ENCODE measurements at regions not wholly inside any gene's neighbourhood (a gene's known extent, or its start where the extent isn't known, plus 50 kb on each side); places are given as distances from the start of the nearest gene placed in this dataset.

- no peak overlapping the region for H3K14ac ChIP-seq (ENCODE audit: insufficient read length)
- H3K23ac ChIP-seq (ENCODE audit: insufficient read length), result no peak overlapping the region
- no peak overlapping the region for H3K27ac ChIP-seq (ENCODE audit: low read depth, low read length)
- H3K56ac ChIP-seq (replicated peaks; ENCODE audit: insufficient read length, low read depth, low read length), result no peak overlapping the region
- no peak overlapping the region for H3K4ac ChIP-seq (replicated peaks; ENCODE audit: insufficient read length, low read depth, low read length)
- H3K9me3 ChIP-seq (ENCODE audit: insufficient read depth in 2 of 2, low read depth in 1 of 2, low read length in 1 of 2), result no peaks in the 10 kb centered on the region
- H4K8ac ChIP-seq (ENCODE audit: extremely low read depth, insufficient read depth, low read length), result no peak overlapping the region
- H4K5ac ChIP-seq (ENCODE audit: insufficient read length, low read depth, low read length), result no peak overlapping the region
- H3K36me3 ChIP-seq (ENCODE audit: control insufficient read depth in 2 of 4, insufficient read depth in 4 of 4, low read length in 3 of 4), result no peaks in the 10 kb centered on the region
- DNase-seq (ENCODE audit: low read depth in 1 of 2, low spot score in 2 of 2) (no peak), FAIRE-seq (no peak)
- no peaks in the 10 kb centered on the region for H3K79me2 ChIP-seq (ENCODE audit: control insufficient read depth in 1 of 2, insufficient read depth in 2 of 2, low read length in 2 of 2)
- ChIA-PET POLR2A (ENCODE audit: partially characterized antibody) (no interaction called here), CTCF (ENCODE audit: partially characterized antibody) (interaction anchor here (0.5 to 0.9 kb wide), 4 partner anchors 60 to 848 kb away, joined by 3 to 4 read pairs (median 4); no protein-coding TSS in a partner anchor)
- no peak overlapping the region for H3K18ac ChIP-seq (ENCODE audit: extremely low read depth, low read length)
- H2AFZ ChIP-seq (ENCODE audit: low read length), result no peak overlapping the region
- no peaks in the 10 kb centered on the region for H3K79me1 ChIP-seq (ENCODE audit: low read depth, low read length)
- no peak overlapping the region for H2BK5ac ChIP-seq (ENCODE audit: low read depth, low read length)
- H3K4me3 ChIP-seq (ENCODE audit: extremely low read depth in 1 of 4, insufficient read depth in 2 of 4, low read depth in 3 of 4, low read length in 4 of 4), result no peak overlapping the region
- no peaks in the 10 kb centered on the region for H4K20me1 ChIP-seq (replicated peaks in 1 of 2; ENCODE audit: control insufficient read depth in 1 of 2, insufficient read depth in 2 of 2, low read length in 2 of 2)
- H3K23me2 ChIP-seq (ENCODE audit: low read depth, low read length), result no peaks in the 10 kb centered on the region
- H2BK20ac ChIP-seq (ENCODE audit: low read length), result no peak overlapping the region
- WGBS, 2 experiments (ENCODE audit: extremely low coverage in 1 of 2, insufficient coverage in 1 of 2, insufficient read length in 1 of 2, insufficient replicate concordance in 2 of 2, low coverage in 1 of 2, low lambda C conversion rate in 2 of 2, missing lambda C conversion rate in 1 of 2), result 94% methylated on average over 14 of the region's 14 CpGs; no CpG with 5 or more reads in 1 of the 2 experiments
- no peak overlapping the region for H3K4me2 ChIP-seq (ENCODE audit: insufficient read depth in 1 of 2, low read depth in 2 of 2, low read length in 2 of 2)
- H3K9ac ChIP-seq (replicated peaks in 1 of 4; ENCODE audit: extremely low read depth in 1 of 4, low read depth in 3 of 4, low read length in 3 of 4), result no peak overlapping the region
- no peaks in the 10 kb centered on the region for H3K27me3 ChIP-seq (replicated peaks in 1 of 4; ENCODE audit: control insufficient read depth in 3 of 4, extremely low read depth in 1 of 4, insufficient read depth in 3 of 4, low read length in 3 of 4)
- H2BK12ac ChIP-seq (ENCODE audit: low read depth, low read length), result no peak overlapping the region
- no peak overlapping the region for H4K91ac ChIP-seq (replicated peaks; ENCODE audit: insufficient read length, low read length)
- H2AK5ac ChIP-seq (ENCODE audit: low read depth, low read length), result no peak overlapping the region
- H3K4me1 ChIP-seq (replicated peaks in 1 of 4; ENCODE audit: control insufficient read depth in 3 of 4, insufficient read depth in 4 of 4, low read length in 3 of 4), result no peaks in the 10 kb centered on the region
- no peak overlapping the region for H2BK120ac ChIP-seq (replicated peaks; ENCODE audit: low read depth, low read length)
- H2BK15ac ChIP-seq (ENCODE audit: low read length), result no peak overlapping the region
- TF ChIP-seq KDM1A (IDR thresholded peaks at IDR 0.05; ENCODE audit: borderline replicate concordance, low read length) (no peak), PHF8 (conservative IDR thresholded peaks at IDR 0.05; ENCODE audit: low read depth, low read length) (no peak), BRCA1 (IDR thresholded peaks at IDR 0.05; ENCODE audit: low read depth, low read length) (no peak), POU5F1 (IDR thresholded peaks at IDR 0.05; ENCODE audit: low read depth, low read length) (no peak), SUZ12 (IDR thresholded peaks at IDR 0.05; ENCODE audit: low read length) (no peak), JUN (IDR thresholded peaks at IDR 0.05; ENCODE audit: low read depth, low read length) (no peak), YY1 (IDR thresholded peaks at IDR 0.05; ENCODE audit: low read depth, low read length) (no peak), SRF (IDR thresholded peaks at IDR 0.05; ENCODE audit: low read depth, low read length) (no peak), BCL11A (IDR thresholded peaks at IDR 0.05; ENCODE audit: low read depth in 2 of 2, low read length in 2 of 2) (no peak), GABPA (IDR thresholded peaks at IDR 0.05; ENCODE audit: borderline replicate concordance, insufficient read depth, low read length) (no peak), CHD2 (IDR thresholded peaks at IDR 0.05; ENCODE audit: low read length) (no peak), HDAC2 (IDR thresholded peaks at IDR 0.05; ENCODE audit: borderline replicate concordance in 1 of 2, low read depth in 2 of 2, low read length in 2 of 2) (no peak), CTBP2 (IDR thresholded peaks at IDR 0.05; ENCODE audit: borderline replicate concordance, insufficient read depth, insufficient read length, low read length) (no peak)
These were observed 255.0 kb upstream of the ZFP64 start for GRCh38 chr20:52446421-52447224.

Measured in H1 (cell line).